Naive thymus-derived CD4-positive, alpha-beta T cell (primary cell): ENCODE measurements at regions not wholly inside any gene's neighbourhood (a gene's known extent, or its start where the extent isn't known, plus 50 kb on each side); places are given as distances from the start of the nearest gene placed in this dataset.
"Not testable (repeated sequence)": the region's sequence is repeated elsewhere in the genome, so short reads cannot be mapped to it uniquely, and the experiment has no call there.

Source experiments
- ATAC-seq: fragments of 150-1000 bp; cut with Tn5 transposase; 2 replicates; pipeline ENCODE4 v1.10.0; 2021; ENCODE audit warnings: mild to moderate bottlenecking, moderate library complexity
- CTCF ChIA-PET: fragments of 350-600 bp; sonication (Branson Sonifier 250); formaldehyde crosslinking; loops from one replicate; lab custom pipeline; 2021; ENCODE audit warnings: antibody characterized with exemption; lab: Charles Lee
- POLR2A ChIA-PET: fragments of 350-600 bp; sonication (Branson Sonifier 250); formaldehyde crosslinking; loops from one replicate; lab custom pipeline; 2021; ENCODE audit warnings: antibody characterized with exemption, inconsistent platforms; lab: Charles Lee
- DNase-seq, 9 donors: peaks; one replicate each; pipeline versions ENCODE4 v3.0.0 to v3.0.0-alpha.2; 2020 to 2022; ENCODE audit warnings: mixed read lengths in 1 of 9
- H3K27ac ChIP-seq: one replicate; pipeline ENCODE4 v1.7.0; 2013; ENCODE audit warnings: mild to moderate bottlenecking, low read depth, low read length, moderate library complexity
- H3K27me3 ChIP-seq, 2 donors: one replicate each; pipeline ENCODE4 v1.7.0; 2013; ENCODE audit warnings: low read length in 2 of 2, mild to moderate bottlenecking in 2 of 2, moderate library complexity in 2 of 2; ENCODE audit not compliant: control insufficient read depth in 2 of 2, insufficient read depth in 2 of 2
- H3K36me3 ChIP-seq, 3 experiments: 1 replicate in 2 of 3; 2 replicates in 1 of 3; pipeline ENCODE4 v1.7.0; 2013; ENCODE audit warnings: low read length in 3 of 3, mild to moderate bottlenecking in 3 of 3, moderate library complexity in 1 of 3; ENCODE audit not compliant: insufficient read depth in 3 of 3, control insufficient read depth in 2 of 3
- H3K4me1 ChIP-seq, 2 donors: one replicate each; pipeline ENCODE4 v1.7.0; 2013; ENCODE audit warnings: low read length in 2 of 2, mild to moderate bottlenecking in 2 of 2, moderate library complexity in 1 of 2; ENCODE audit not compliant: control insufficient read depth in 2 of 2, insufficient read depth in 2 of 2
- H3K4me3 ChIP-seq: 2 replicates; pipeline ENCODE4 v1.7.0; 2013; ENCODE audit warnings: mild to moderate bottlenecking, low read length
- H3K9me3 ChIP-seq, 3 experiments: 1 replicate in 2 of 3; 2 replicates in 1 of 3; pipeline ENCODE4 v1.7.0; 2013; ENCODE audit warnings: low read length in 3 of 3; ENCODE audit not compliant: control insufficient read depth in 2 of 3
- H3K27ac Mint-ChIP-seq, 9 donors: one replicate each; pipeline ENCODE4 v1.8.0; 2020 to 2022; ENCODE audit warnings: mixed read lengths in 9 of 9, mild to moderate bottlenecking in 8 of 9, moderate library complexity in 5 of 9, inconsistent platforms in 2 of 9
- H3K27me3 Mint-ChIP-seq, 5 donors: one replicate each; pipeline ENCODE4 v1.8.0; 2021 to 2022; ENCODE audit warnings: mixed read lengths in 5 of 5, mild to moderate bottlenecking in 1 of 5
- H3K36me3 Mint-ChIP-seq, 5 donors: one replicate each; pipeline ENCODE4 v1.8.0; 2020 to 2022; ENCODE audit warnings: mixed read lengths in 5 of 5, mild to moderate bottlenecking in 3 of 5, inconsistent platforms in 1 of 5
- H3K4me1 Mint-ChIP-seq, 7 donors: one replicate each; pipeline ENCODE4 v1.8.0; 2020 to 2022; ENCODE audit warnings: mixed read lengths in 7 of 7, mild to moderate bottlenecking in 3 of 7, inconsistent platforms in 1 of 7
- H3K4me3 Mint-ChIP-seq, 10 donors: one replicate each; pipeline ENCODE4 v1.8.0; 2020 to 2022; ENCODE audit warnings: mild to moderate bottlenecking in 10 of 10, mixed read lengths in 10 of 10, moderate library complexity in 6 of 10, inconsistent platforms in 2 of 10
- H3K9me3 Mint-ChIP-seq, 11 donors: one replicate each; pipeline ENCODE4 v1.8.0; 2020 to 2022; ENCODE audit warnings: mixed read lengths in 11 of 11, mild to moderate bottlenecking in 4 of 11, inconsistent platforms in 1 of 11, moderate library complexity in 1 of 11
- intact Hi-C, 2 donors: fragments of 100-400 bp; cut with micrococcal nuclease; formaldehyde crosslinking; loops; one replicate each; pipeline ENCODE4 v1.15.1; 2023

- H3K4me3 Mint-ChIP-seq, POLR2A ChIA-PET, H3K27me3 ChIP-seq, H3K9me3 ChIP-seq, H3K4me3 ChIP-seq, H3K9me3 Mint-ChIP-seq, H3K36me3 ChIP-seq, DNase-seq, H3K4me1 Mint-ChIP-seq, H3K27ac Mint-ChIP-seq, H3K4me1 ChIP-seq, ATAC-seq, H3K36me3 Mint-ChIP-seq, CTCF ChIA-PET, H3K27ac ChIP-seq, intact Hi-C loops: not testable (repeated sequence)
- peaks cover 0 to 13% (median 0%) of the 10 kb centered on the region in 5 donors for H3K27me3 Mint-ChIP-seq
Measured at GRCh38 chr13:18697221-18697620, 484.4 kb downstream of the TUBA3C start.

GRCh38 chr13:18677403-18677802, 504.2 kb downstream of the TUBA3C start:
- H3K9me3 ChIP-seq, H3K36me3 ChIP-seq, ATAC-seq, H3K27me3 ChIP-seq, intact Hi-C loops, H3K27me3 Mint-ChIP-seq, CTCF ChIA-PET, H3K36me3 Mint-ChIP-seq, DNase-seq, H3K27ac ChIP-seq, H3K4me3 ChIP-seq, H3K4me1 ChIP-seq, H3K27ac Mint-ChIP-seq, H3K4me3 Mint-ChIP-seq, POLR2A ChIA-PET, H3K4me1 Mint-ChIP-seq, H3K9me3 Mint-ChIP-seq: not testable (repeated sequence)

GRCh38 chr13:18675268-18675667, 506.4 kb downstream of the TUBA3C start:
- ATAC-seq, H3K9me3 ChIP-seq, CTCF ChIA-PET, H3K4me3 ChIP-seq, H3K4me1 Mint-ChIP-seq, H3K4me3 Mint-ChIP-seq, H3K36me3 ChIP-seq, intact Hi-C loops, H3K27ac ChIP-seq, H3K4me1 ChIP-seq, H3K9me3 Mint-ChIP-seq, H3K27me3 ChIP-seq, POLR2A ChIA-PET, H3K36me3 Mint-ChIP-seq, H3K27ac Mint-ChIP-seq, H3K27me3 Mint-ChIP-seq, DNase-seq: not testable (repeated sequence)

GRCh38 chr13:18673794-18674193, 507.8 kb downstream of the TUBA3C start:
- CTCF ChIA-PET, H3K4me3 Mint-ChIP-seq, H3K36me3 ChIP-seq, H3K9me3 Mint-ChIP-seq, intact Hi-C loops, H3K36me3 Mint-ChIP-seq, H3K27me3 Mint-ChIP-seq, ATAC-seq, H3K27ac ChIP-seq, H3K27me3 ChIP-seq, H3K4me1 Mint-ChIP-seq, H3K9me3 ChIP-seq, H3K4me3 ChIP-seq, POLR2A ChIA-PET, DNase-seq, H3K27ac Mint-ChIP-seq, H3K4me1 ChIP-seq: not testable (repeated sequence)

GRCh38 chr13:18666585-18666984, 515.0 kb downstream of the TUBA3C start:
- intact Hi-C loops: loop anchor here in 1 of 2 donors (10.0 kb wide), 1 partner anchor 1498 kb away; the partner anchor contains the start of gene GJA3
- H3K9me3 Mint-ChIP-seq, H3K4me1 Mint-ChIP-seq, H3K36me3 Mint-ChIP-seq, H3K27ac Mint-ChIP-seq, H3K27me3 ChIP-seq, H3K36me3 ChIP-seq, H3K4me1 ChIP-seq, H3K4me3 Mint-ChIP-seq, POLR2A ChIA-PET, CTCF ChIA-PET, H3K27ac ChIP-seq, H3K27me3 Mint-ChIP-seq, H3K4me3 ChIP-seq, ATAC-seq, H3K9me3 ChIP-seq, DNase-seq: not testable (repeated sequence)

- H3K9me3 Mint-ChIP-seq, H3K36me3 ChIP-seq, H3K4me3 Mint-ChIP-seq, POLR2A ChIA-PET, H3K9me3 ChIP-seq, H3K4me1 ChIP-seq, H3K36me3 Mint-ChIP-seq, H3K4me3 ChIP-seq, H3K27ac Mint-ChIP-seq, CTCF ChIA-PET, ATAC-seq, H3K27me3 ChIP-seq, H3K4me1 Mint-ChIP-seq, DNase-seq, H3K27ac ChIP-seq, H3K27me3 Mint-ChIP-seq: not testable (repeated sequence)
- intact Hi-C loops: loop anchor here in 1 of 2 donors (10.0 kb wide), 1 partner anchor 1499 kb away; the partner anchor contains the start of gene GJA3
Measured at GRCh38 chr13:18665716-18666115, 515.9 kb downstream of the TUBA3C start.

GRCh38 chr13:18665124-18665523, 516.5 kb downstream of the TUBA3C start:
- H3K9me3 ChIP-seq, H3K27ac Mint-ChIP-seq, H3K27ac ChIP-seq, H3K36me3 Mint-ChIP-seq, CTCF ChIA-PET, H3K4me1 ChIP-seq, H3K36me3 ChIP-seq, H3K4me3 ChIP-seq, H3K27me3 ChIP-seq, H3K4me3 Mint-ChIP-seq, ATAC-seq, DNase-seq, H3K9me3 Mint-ChIP-seq, POLR2A ChIA-PET, H3K4me1 Mint-ChIP-seq, H3K27me3 Mint-ChIP-seq: not testable (repeated sequence)
- intact Hi-C loops: loop anchor here in 1 of 2 donors (10.0 kb wide), 1 partner anchor 1500 kb away; the partner anchor contains the start of gene GJA3
